K562 (cell line): ENCODE measurements at regions not wholly inside any gene's neighbourhood (a gene's known extent, or its start where the extent isn't known, plus 50 kb on each side); places are given as distances from the start of the nearest gene placed in this dataset.

Source experiments
- ATAC-seq: fragments of 200-7000 bp; cut with Tn5 transposase; 3 replicates; pipeline ENCODE4 v1.9.1; 2020; ENCODE audit warnings: moderate library complexity
- BruUV-seq: library from RNA; stranded (reverse); fragments of 400-500 nt; replicated peaks from 2 replicates; lab custom pipeline; 2021; lab: Mats Ljungman, UMichigan
- CTCF ChIA-PET: fragments of 300-600 bp; formaldehyde crosslinking; extraction: SDS; loops from one replicate; lab custom pipeline; 2021; ENCODE audit warnings: low intra/inter-chr PET ratio; lab: Yijun Ruan, JAX
- POLR2A ChIA-PET: fragments of 300-600, 350-650 bp; sonication (Branson Sonifier 250); formaldehyde crosslinking; extraction: SDS; loops from one replicate; lab custom pipeline; 2021; ENCODE audit warnings: antibody characterized with exemption, inconsistent platforms; lab: Yijun Ruan, JAX
- DNase-seq, 4 experiments: peaks; one replicate each; pipeline versions ENCODE4 v3.0.0 to v3.0.0-alpha.2; 2011 to 2018; ENCODE audit warnings: low spot score in 3 of 4, mixed read lengths in 3 of 4; ENCODE audit errors: extremely low read depth in 1 of 4
- FAIRE-seq: peaks from 2 replicates; lab custom pipeline; 2011; peaks lifted over from hg19 to GRCh38; lab: Jason Lieb, UNC
- H2AFZ ChIP-seq: 2 replicates; pipeline ENCODE4 v1.6.0; 2011; ENCODE audit warnings: low read depth, low read length, control low read depth, inconsistent platforms
- H3K27ac ChIP-seq: fragments of 200-600 bp; 3 replicates; pipeline ENCODE4 v1.8.0; 2011; ENCODE audit warnings: low read depth, mild to moderate bottlenecking, control low read depth, inconsistent platforms, low read length, moderate library complexity, mixed read lengths; ENCODE audit errors: extremely low read depth
- H3K27me3 ChIP-seq, 2 experiments: fragments of 300-600 bp in 1 of 2; 2 replicates in 1 of 2; 3 replicates in 1 of 2; pipeline versions ENCODE4 v1.6.0 to v1.8.0; 2011; ENCODE audit warnings: inconsistent platforms in 2 of 2, low read length in 2 of 2, mild to moderate bottlenecking in 1 of 2, mixed read lengths in 1 of 2, moderate library complexity in 1 of 2; ENCODE audit not compliant: control insufficient read depth in 2 of 2, insufficient read depth in 2 of 2
- H3K36me3 ChIP-seq: fragments of 300-600 bp; 3 replicates; pipeline ENCODE4 v1.8.0; 2011; ENCODE audit warnings: mild to moderate bottlenecking, low read length, inconsistent platforms; ENCODE audit not compliant: control insufficient read depth, insufficient read depth
- H3K4me1 ChIP-seq, 2 experiments: fragments of 200-600 bp in 1 of 2; replicated peaks in 1 of 2; 2 replicates in 1 of 2; 3 replicates in 1 of 2; pipeline versions ENCODE4 v1.5.1 to v1.8.0; 2011; ENCODE audit warnings: inconsistent platforms in 2 of 2, low read length in 2 of 2, mild to moderate bottlenecking in 1 of 2, mixed read lengths in 1 of 2, moderate library complexity in 1 of 2; ENCODE audit not compliant: control insufficient read depth in 2 of 2, insufficient read depth in 2 of 2
- H3K4me2 ChIP-seq: 2 replicates; pipeline ENCODE4 v1.6.1; 2011; ENCODE audit warnings: low read length, control low read depth, inconsistent platforms, mixed read lengths; ENCODE audit not compliant: insufficient read depth
- H3K4me3 ChIP-seq: fragments of 200-600 bp; sonication (generic), shearing (Covaris generic); 2 replicates; pipeline ENCODE4 v1.5.1; 2016; ENCODE audit warnings: control low read depth, inconsistent platforms
- H3K79me2 ChIP-seq: fragments of 200-600 bp; 3 replicates; pipeline ENCODE4 v1.8.0; 2011; ENCODE audit warnings: low read length, inconsistent platforms; ENCODE audit not compliant: control insufficient read depth, insufficient read depth
- H3K9ac ChIP-seq, 2 experiments: 2 replicates each; pipeline versions ENCODE4 v1.6.0 to v1.6.1; 2011; ENCODE audit warnings: low read depth in 2 of 2, low read length in 2 of 2, control low read depth in 1 of 2, inconsistent platforms in 1 of 2, mild to moderate bottlenecking in 1 of 2, mixed read lengths in 1 of 2; ENCODE audit not compliant: insufficient read depth in 1 of 2
- H3K9me1 ChIP-seq: one replicate; pipeline ENCODE4 v1.6.0; 2011; ENCODE audit warnings: inconsistent platforms, mild to moderate bottlenecking, low read length, moderate library complexity; ENCODE audit not compliant: control insufficient read depth, insufficient read depth
- H3K9me3 ChIP-seq: replicated peaks from 2 replicates; pipeline ENCODE4 v1.5.1; 2011; ENCODE audit warnings: low read depth, low read length, inconsistent platforms; ENCODE audit not compliant: control insufficient read depth, insufficient read depth
- H4K20me1 ChIP-seq: replicated peaks from 2 replicates; pipeline ENCODE4 v1.6.1; 2011; ENCODE audit warnings: low read length, inconsistent platforms, mixed read lengths; ENCODE audit not compliant: control insufficient read depth, insufficient read depth
- BCLAF1 ChIP-seq, 2 experiments: fragments of 450-650 bp in 1 of 2; IDR thresholded peaks; 2 replicates each; pipeline ENCODE4 v1.6.1; 2011 to 2017; ENCODE audit warnings: low read depth in 2 of 2, antibody characterized with exemption in 1 of 2, borderline replicate concordance in 1 of 2, low read length in 1 of 2, mild to moderate bottlenecking in 1 of 2, mixed read lengths in 1 of 2; ENCODE audit not compliant: control insufficient read depth in 1 of 2
- GTF2B ChIP-seq: IDR thresholded peaks from 2 replicates; pipeline ENCODE4 v1.6.1; 2011; ENCODE audit not compliant: insufficient read length; ENCODE audit errors: extremely low read depth
- HDAC3 ChIP-seq: fragments of 450-650 bp; IDR thresholded peaks from 2 replicates; pipeline ENCODE4 v1.6.1; 2018; ENCODE audit warnings: borderline replicate concordance, mild to moderate bottlenecking, moderate library complexity; ENCODE audit not compliant: partially characterized antibody
- MTA1 ChIP-seq: fragments of 450-650 bp; IDR thresholded peaks from 2 replicates; pipeline ENCODE4 v1.6.1; 2017; ENCODE audit warnings: borderline replicate concordance
- PHB ChIP-seq: fragments of 250-450 bp; sonication (Bioruptor Pico); IDR thresholded peaks from 2 replicates; pipeline ENCODE4 v1.5.0; 2021
- ZBTB12 ChIP-seq: fragments of 250-450 bp; sonication (Bioruptor Pico); IDR thresholded peaks from 2 replicates; pipeline ENCODE4 v1.4.0; 2020
- ZBTB40 ChIP-seq, 2 experiments: fragments of 450-650 bp in 1 of 2; sonication (generic) in 1 of 2; formaldehyde crosslinking in 1 of 2; IDR thresholded peaks; 2 replicates each; pipeline versions ENCODE4 v1.7.1 to v1.9.0; 2016 to 2022; ENCODE audit warnings: inconsistent platforms in 1 of 2, mild to moderate bottlenecking in 1 of 2, missing genetic modification reagents in 1 of 2
- WGBS: fragments of 100-300 bp; shearing (Covaris generic); methylation state at CpG from one replicate; pipeline ENCODE4 v1.1.6; 2016; ENCODE audit warnings: low coverage, mixed read lengths; ENCODE audit not compliant: insufficient coverage; ENCODE audit errors: missing lambda C conversion rate; 5-methylcytosine and 5-hydroxymethylcytosine counted together
- in situ Hi-C: fragments of 300-500 bp; cut with MboI; formaldehyde crosslinking; loops from 4 replicates; pipeline ENCODE4 v1.15.0; 2018; ENCODE audit warnings: inconsistent platforms, mixed read lengths
- intact Hi-C: fragments of 100-400 bp; cut with micrococcal nuclease; formaldehyde crosslinking; loops from 2 replicates; pipeline ENCODE4 v1.14.2; 2022

- no peaks in the 10 kb centered on the region for H3K9me1 ChIP-seq
- no peaks in the 10 kb centered on the region for H3K4me1 ChIP-seq
- no peak for FAIRE-seq
- no peaks in the 10 kb centered on the region for H3K9me3 ChIP-seq
- BruUV-seq = no TSS peak
- WGBS = 0% methylated on average over 1 of the region's 1 CpG
- in situ Hi-C loops (no loop called here), intact Hi-C loops (no loop called here)
- no peak for DNase-seq
- H3K79me2 ChIP-seq = no peaks in the 10 kb centered on the region
- H3K27me3 ChIP-seq = no peaks in the 10 kb centered on the region
- CTCF ChIA-PET = no interaction called here
- no peak overlapping the region for H3K27ac ChIP-seq
- no peak overlapping the region for H2AFZ ChIP-seq
- H3K9ac ChIP-seq = no peak overlapping the region
- H3K4me2 ChIP-seq = no peak overlapping the region
- no peak overlapping the region for H3K4me3 ChIP-seq
- POLR2A ChIA-PET = no interaction called here
- H3K36me3 ChIP-seq = no peaks in the 10 kb centered on the region
- no peak for ATAC-seq
- H4K20me1 ChIP-seq = no peaks in the 10 kb centered on the region
- no peak for TF ChIP-seq ZBTB40 (IDR thresholded peaks at IDR 0.05)
- no peak for TF ChIP-seq ZBTB40 (CRISPR knock-in tag; IDR thresholded peaks at IDR 0.05)
- no peak for TF ChIP-seq GTF2B
- TF ChIP-seq PHB (CRISPR knock-in tag) = no peak
- no peak for TF ChIP-seq ZBTB12
- TF ChIP-seq BCLAF1 (IDR thresholded peaks at IDR 0.05; ENCODE audit: borderline replicate concordance in 1 of 2, control insufficient read depth in 1 of 2, low read depth in 2 of 2, low read length in 1 of 2) = no peak
- no peak for TF ChIP-seq MTA1
- TF ChIP-seq HDAC3 = no peak
These were observed 183.2 kb downstream of the KCNS3 start for GRCh38 chr2:18061717-18062116.
